Common myeloid progenitor, CD34-positive (primary cell): ENCODE measurements at regions not wholly inside any gene's neighbourhood (a gene's known extent, or its start where the extent isn't known, plus 50 kb on each side); places are given as distances from the start of the nearest gene placed in this dataset.
"Not testable (repeated sequence)": the region's sequence is repeated elsewhere in the genome, so short reads cannot be mapped to it uniquely, and the experiment has no call there.

Experiments
- CTCF ChIA-PET: fragments of 350-600 bp; sonication (Branson Sonifier 250); formaldehyde crosslinking; loops from one replicate; lab custom pipeline; 2021; ENCODE audit warnings: antibody characterized with exemption; lab: Charles Lee
- POLR2A ChIA-PET: fragments of 350-600 bp; sonication (Branson Sonifier 250); formaldehyde crosslinking; loops from one replicate; lab custom pipeline; 2021; ENCODE audit warnings: antibody characterized with exemption; lab: Charles Lee
- DNase-seq, 3 donors: peaks; one replicate each; pipeline versions ENCODE4 v3.0.0 to v3.0.0-alpha.2; 2013
- H3K27ac ChIP-seq, 2 experiments: 1 replicate in 1 of 2; 2 replicates in 1 of 2; pipeline ENCODE4 v1.7.0; 2013; ENCODE audit warnings: inconsistent platforms in 2 of 2, low read length in 2 of 2, mild to moderate bottlenecking in 2 of 2, low read depth in 1 of 2, moderate library complexity in 1 of 2; ENCODE audit not compliant: severe bottlenecking in 2 of 2, insufficient read depth in 1 of 2, poor library complexity in 1 of 2
- H3K27me3 ChIP-seq, 5 experiments: replicated peaks in 2 of 5; 1 replicate in 3 of 5; 2 replicates in 2 of 5; pipeline versions ENCODE4 v1.6.1 to v1.7.0; 2013; ENCODE audit warnings: low read length in 4 of 5, mild to moderate bottlenecking in 2 of 5, moderate library complexity in 2 of 5, inconsistent platforms in 1 of 5; ENCODE audit not compliant: insufficient read depth in 5 of 5, control insufficient read depth in 4 of 5
- H3K36me3 ChIP-seq, 4 experiments: 1 replicate in 2 of 4; 2 replicates in 2 of 4; pipeline versions ENCODE4 v1.6.1 to v1.7.0; 2013; ENCODE audit warnings: low read length in 3 of 4, control low read depth in 1 of 4, mild to moderate bottlenecking in 1 of 4; ENCODE audit not compliant: control insufficient read depth in 4 of 4, insufficient read depth in 4 of 4
- H3K4me1 ChIP-seq, 4 experiments: 1 replicate in 3 of 4; 2 replicates in 1 of 4; pipeline versions ENCODE4 v1.6.1 to v1.7.1; 2013; ENCODE audit warnings: low read length in 3 of 4, mild to moderate bottlenecking in 3 of 4, control low read depth in 1 of 4, inconsistent platforms in 1 of 4, moderate library complexity in 1 of 4; ENCODE audit not compliant: control insufficient read depth in 4 of 4, insufficient read depth in 4 of 4; ENCODE audit errors: control extremely low read depth in 1 of 4
- H3K4me3 ChIP-seq, 7 experiments: 1 replicate in 4 of 7; 2 replicates in 3 of 7; pipeline versions ENCODE4 v1.5.1 to v1.7.0; 2013; ENCODE audit warnings: mild to moderate bottlenecking in 7 of 7, low read length in 6 of 7, moderate library complexity in 6 of 7, inconsistent platforms in 2 of 7, low read depth in 2 of 7, control low read depth in 1 of 7; ENCODE audit not compliant: insufficient read depth in 4 of 7, control insufficient read depth in 1 of 7; ENCODE audit errors: extremely low read depth in 1 of 7
- H3K9me3 ChIP-seq, 5 experiments: 1 replicate in 4 of 5; 2 replicates in 1 of 5; pipeline versions ENCODE4 v1.6.1 to v1.7.1; 2013; ENCODE audit warnings: low read length in 4 of 5, mild to moderate bottlenecking in 2 of 5, inconsistent platforms in 1 of 5, low read depth in 1 of 5, moderate library complexity in 1 of 5; ENCODE audit not compliant: control insufficient read depth in 4 of 5, insufficient read depth in 2 of 5; ENCODE audit errors: control extremely low read depth in 1 of 5
- WGBS: methylation state at CpG from one replicate; pipeline ENCODE4 v1.1.5; 2013; ENCODE audit not compliant: insufficient coverage; 5-methylcytosine and 5-hydroxymethylcytosine counted together

GRCh38 chr22:27605390-27605789 lies 196.2 kb downstream of the MN1 start:
- ChIA-PET CTCF (no interaction called here), POLR2A (no interaction called here)
- no peak for DNase-seq
- Histone ChIP-seq H3K4me3 (no peak overlapping the region), H3K9me3 (peaks cover 0 to 4% (median 0%) of the 10 kb centered on the region in 5 experiments), H3K27ac (no peak overlapping the region), H3K36me3 (no peaks in the 10 kb centered on the region), H3K4me1 (no peaks in the 10 kb centered on the region), H3K27me3 (no peaks in the 10 kb centered on the region)
- 94% methylated on average over 3 of the region's 4 CpGs for WGBS

- H3K36me3 ChIP-seq, DNase-seq, H3K9me3 ChIP-seq, H3K27ac ChIP-seq, POLR2A ChIA-PET, H3K4me3 ChIP-seq, H3K27me3 ChIP-seq: not testable (repeated sequence)
- CTCF ChIA-PET = interaction anchor here (1.4 to 1.7 kb wide), 2 partner anchors 16 to 27 kb away, joined by 3 to 5 read pairs; no protein-coding TSS in a partner anchor
- WGBS = 94% methylated on average over 5 of the region's 7 CpGs
- H3K4me1 ChIP-seq = peaks cover under 1 to 19% (median 18%) of the 10 kb centered on the region in 4 experiments
Measured at GRCh38 chr22:27607750-27608149, 193.8 kb downstream of the MN1 start.

GRCh38 chr22:27609451-27609888 lies 192.1 kb downstream of the MN1 start:
- no peaks in the 10 kb centered on the region for H3K36me3 ChIP-seq
- CTCF ChIA-PET = interaction anchor here (1.2 kb wide), 1 partner anchor 26 kb away, joined by 3 read pairs; no protein-coding TSS in a partner anchor
- no peak for DNase-seq
- H3K27me3 ChIP-seq = no peaks in the 10 kb centered on the region
- H3K4me3 ChIP-seq = no peak overlapping the region
- peaks cover 0 to 3% (median 0%) of the 10 kb centered on the region in 5 experiments for H3K9me3 ChIP-seq
- peaks cover 4 to 36% (median 35%) of the 10 kb centered on the region in 4 experiments for H3K4me1 ChIP-seq
- POLR2A ChIA-PET = no interaction called here
- 80% methylated on average over 13 of the region's 18 CpGs for WGBS
- no peak overlapping the region for H3K27ac ChIP-seq

GRCh38 chr22:27610164-27610563 lies 191.4 kb downstream of the MN1 start:
- CTCF ChIA-PET, H3K27me3 ChIP-seq, DNase-seq, POLR2A ChIA-PET, H3K4me3 ChIP-seq, H3K36me3 ChIP-seq, H3K27ac ChIP-seq, H3K9me3 ChIP-seq: not testable (repeated sequence)
- WGBS = 100% methylated on average over 1 of the region's 4 CpGs
- H3K4me1 ChIP-seq = peaks cover 4 to 43% (median 41%) of the 10 kb centered on the region in 4 experiments

GRCh38 chr22:27610863-27611786 lies 190.4 kb downstream of the MN1 start:
- CTCF ChIA-PET = interaction anchor here (0.7 to 2.5 kb wide), 20 partner anchors 12 to 270 kb away, joined by 3 to 14 read pairs (median 4); partner anchors contain the start of gene MN1
- Histone ChIP-seq H3K4me1 (peaks cover 4 to 45% (median 42%) of the 10 kb centered on the region in 4 experiments), H3K27me3 (no peaks in the 10 kb centered on the region), H3K36me3 (no peaks in the 10 kb centered on the region), H3K27ac (peak overlapping the region in 1 of 2 experiments; percentile 30), H3K9me3 (no peaks in the 10 kb centered on the region), H3K4me3 (no peak overlapping the region)
- 90% methylated on average over 23 of the region's 23 CpGs for WGBS
- POLR2A ChIA-PET = interaction anchor here (0.8 to 1.8 kb wide), 2 partner anchors 8 to 190 kb away, joined by 3 to 6 read pairs; partner anchors contain the start of gene MN1
- DNase-seq = no peak

GRCh38 chr22:27612115-27612514 lies 189.4 kb downstream of the MN1 start:
- no peak overlapping the region for H3K4me3 ChIP-seq
- WGBS = 0% methylated on average over 3 of the region's 6 CpGs
- H3K27ac ChIP-seq = peak overlapping the region; percentile 30 to 34
- H3K9me3 ChIP-seq = no peaks in the 10 kb centered on the region
- H3K36me3 ChIP-seq = no peaks in the 10 kb centered on the region
- peak; percentile 91 to 99 (median 99) for DNase-seq
- POLR2A ChIA-PET = interaction anchor here (0.6 to 1.8 kb wide), 4 partner anchors 9 to 189 kb away, joined by 3 to 9 read pairs (median 4); partner anchors contain the start of gene MN1
- H3K4me1 ChIP-seq = peaks cover 4 to 53% (median 50%) of the 10 kb centered on the region in 4 experiments
- no peaks in the 10 kb centered on the region for H3K27me3 ChIP-seq
- CTCF ChIA-PET = interaction anchor here (0.7 to 2.5 kb wide), 22 partner anchors 8 to 271 kb away, joined by 3 to 14 read pairs (median 4); partner anchors contain the start of gene MN1
